ENCODE measurements at regions not wholly inside any gene's neighbourhood (a gene's known extent, or its start where the extent isn't known, plus 50 kb on each side); places are given as distances from the start of the nearest gene placed in this dataset.

- no peak for DNase-seq (ENCODE audit: low read depth)
Observed at GRCh38 chr1:13878021-13878420, 178.0 kb downstream of the PRDM2 start.

- no peak for DNase-seq (ENCODE audit: low read depth)
Observed at GRCh38 chr1:13878451-13878850, 178.5 kb downstream of the PRDM2 start.

- DNase-seq (ENCODE audit: low read depth), result no peak
Observed at GRCh38 chr1:13881385-13882088, 181.5 kb downstream of the PRDM2 start.

GRCh38 chr1:13888351-13888986 is 188.5 kb downstream of the PRDM2 start:
- DNase-seq (ENCODE audit: low read depth), result no peak

GRCh38 chr1:13889495-13889894 is 189.5 kb downstream of the PRDM2 start:
- no peak for DNase-seq (ENCODE audit: low read depth)

- no peak for DNase-seq (ENCODE audit: low read depth)
Observed at GRCh38 chr1:13890766-13891165, 190.8 kb downstream of the PRDM2 start.

GRCh38 chr1:13892198-13892597 is 192.2 kb downstream of the PRDM2 start:
- DNase-seq (ENCODE audit: low read depth), result no peak

- no peak for DNase-seq (ENCODE audit: low read depth)
Observed at GRCh38 chr1:13892671-13893325, 192.8 kb downstream of the PRDM2 start.

GRCh38 chr1:13893409-13893821 is 193.4 kb downstream of the PRDM2 start:
- no peak for DNase-seq (ENCODE audit: low read depth)

GRCh38 chr1:13896932-13897331 is 196.9 kb downstream of the PRDM2 start:
- DNase-seq (ENCODE audit: low read depth), result no peak

- DNase-seq (ENCODE audit: low read depth), result no peak
Observed at GRCh38 chr1:13898406-13898805, 198.4 kb downstream of the PRDM2 start.

GRCh38 chr1:13899856-13900255 is 199.9 kb downstream of the PRDM2 start:
- no peak for DNase-seq (ENCODE audit: low read depth)

GRCh38 chr1:13900583-13900982 is 200.6 kb downstream of the PRDM2 start:
- DNase-seq (ENCODE audit: low read depth), result no peak

- no peak for DNase-seq (ENCODE audit: low read depth)
Observed at GRCh38 chr1:13901039-13901438, 201.1 kb downstream of the PRDM2 start.

GRCh38 chr1:13901597-13901996 is 201.6 kb downstream of the PRDM2 start:
- DNase-seq (ENCODE audit: low read depth), result no peak

- DNase-seq (ENCODE audit: low read depth), result no peak
Observed at GRCh38 chr1:13908128-13908527, 208.1 kb downstream of the PRDM2 start.

- no peak for DNase-seq (ENCODE audit: low read depth)
Observed at GRCh38 chr1:13911697-13912619, 212.0 kb downstream of the PRDM2 start.

- no peak for DNase-seq (ENCODE audit: low read depth)
Observed at GRCh38 chr1:13913396-13913795, 213.4 kb downstream of the PRDM2 start.

GRCh38 chr1:13916530-13916929 is 216.5 kb downstream of the PRDM2 start:
- DNase-seq (ENCODE audit: low read depth), result no peak

GRCh38 chr1:13917607-13918006 is 217.6 kb downstream of the PRDM2 start:
- no peak for DNase-seq (ENCODE audit: low read depth)

- DNase-seq (ENCODE audit: low read depth), result no peak
Observed at GRCh38 chr1:13918862-13919261, 218.9 kb downstream of the PRDM2 start.

GRCh38 chr1:13921190-13921589 is 221.2 kb downstream of the PRDM2 start:
- DNase-seq (ENCODE audit: low read depth), result no peak
